ENCODE measurements at regions not wholly inside any gene's neighbourhood (a gene's known extent, or its start where the extent isn't known, plus 50 kb on each side); places are given as distances from the start of the nearest gene placed in this dataset.

- TF ChIP-seq ZC3H10 (CRISPR knock-in tag; IDR thresholded peaks at IDR 0.05) (no peak), ZFP30 (CRISPR knock-in tag; IDR thresholded peaks at IDR 0.05) (no peak), TOX (CRISPR knock-in tag; IDR thresholded peaks at IDR 0.05; ENCODE audit: borderline replicate concordance) (no peak)
- TF ChIP-seq, protein P1, sequence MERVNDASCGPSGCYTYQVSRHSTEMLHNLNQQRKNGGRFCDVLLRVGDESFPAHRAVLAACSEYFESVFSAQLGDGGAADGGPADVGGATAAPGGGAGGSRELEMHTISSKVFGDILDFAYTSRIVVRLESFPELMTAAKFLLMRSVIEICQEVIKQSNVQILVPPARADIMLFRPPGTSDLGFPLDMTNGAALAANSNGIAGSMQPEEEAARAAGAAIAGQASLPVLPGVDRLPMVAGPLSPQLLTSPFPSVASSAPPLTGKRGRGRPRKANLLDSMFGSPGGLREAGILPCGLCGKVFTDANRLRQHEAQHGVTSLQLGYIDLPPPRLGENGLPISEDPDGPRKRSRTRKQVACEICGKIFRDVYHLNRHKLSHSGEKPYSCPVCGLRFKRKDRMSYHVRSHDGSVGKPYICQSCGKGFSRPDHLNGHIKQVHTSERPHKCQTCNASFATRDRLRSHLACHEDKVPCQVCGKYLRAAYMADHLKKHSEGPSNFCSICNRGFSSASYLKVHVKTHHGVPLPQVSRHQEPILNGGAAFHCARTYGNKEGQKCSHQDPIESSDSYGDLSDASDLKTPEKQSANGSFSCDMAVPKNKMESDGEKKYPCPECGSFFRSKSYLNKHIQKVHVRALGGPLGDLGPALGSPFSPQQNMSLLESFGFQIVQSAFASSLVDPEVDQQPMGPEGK (CRISPR knock-in tag; IDR thresholded peaks at IDR 0.05; ENCODE audit: borderline replicate concordance), result no peak
Observed at GRCh38 chr10:118452098-118452497, 110.0 kb upstream of the FAM204A start.

Measured in SK-N-SH treated with all-trans-retinoic acid at 6 μM for 48 hours (cell line).